GM20000 (cell line): ENCODE measurements at regions not wholly inside any gene's neighbourhood (a gene's known extent, or its start where the extent isn't known, plus 50 kb on each side); places are given as distances from the start of the nearest gene placed in this dataset.
"Not testable (repeated sequence)": the region's sequence is repeated elsewhere in the genome, so short reads cannot be mapped to it uniquely, and the experiment has no call there.

ENCODE experiments used
- DNase-seq: peaks from one replicate; pipeline ENCODE4 v3.0.0; 2012; ENCODE audit warnings: low spot score
- TF ChIP-seq, protein P1 (sequence below): IDR thresholded peaks from 2 replicates; pipeline ENCODE4 v1.5.1; 2012; ENCODE audit warnings: mild to moderate bottlenecking, control low read depth; ENCODE audit errors: extremely low read depth, missing control alignments

DNA sequence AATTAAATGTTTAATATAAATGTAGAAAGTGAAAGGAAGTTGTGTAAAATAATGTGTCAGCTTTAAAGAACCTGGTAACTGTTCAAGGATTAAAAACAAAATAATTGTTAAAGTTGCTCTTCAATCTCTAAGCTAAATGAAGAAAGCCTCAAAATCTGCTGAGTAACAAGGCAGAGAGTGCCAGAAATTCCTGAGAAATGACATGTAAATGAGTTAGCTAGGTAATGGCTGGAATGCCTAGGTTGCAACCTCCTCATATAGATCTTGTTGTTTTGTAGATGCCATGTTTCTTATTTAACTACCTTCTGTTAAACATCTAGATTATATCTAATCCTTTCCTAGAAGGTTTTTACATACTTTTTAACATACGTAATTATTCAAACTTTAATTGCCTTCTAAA lies 763.6 kb upstream of the AGA start:
- TF ChIP-seq, protein P1, sequence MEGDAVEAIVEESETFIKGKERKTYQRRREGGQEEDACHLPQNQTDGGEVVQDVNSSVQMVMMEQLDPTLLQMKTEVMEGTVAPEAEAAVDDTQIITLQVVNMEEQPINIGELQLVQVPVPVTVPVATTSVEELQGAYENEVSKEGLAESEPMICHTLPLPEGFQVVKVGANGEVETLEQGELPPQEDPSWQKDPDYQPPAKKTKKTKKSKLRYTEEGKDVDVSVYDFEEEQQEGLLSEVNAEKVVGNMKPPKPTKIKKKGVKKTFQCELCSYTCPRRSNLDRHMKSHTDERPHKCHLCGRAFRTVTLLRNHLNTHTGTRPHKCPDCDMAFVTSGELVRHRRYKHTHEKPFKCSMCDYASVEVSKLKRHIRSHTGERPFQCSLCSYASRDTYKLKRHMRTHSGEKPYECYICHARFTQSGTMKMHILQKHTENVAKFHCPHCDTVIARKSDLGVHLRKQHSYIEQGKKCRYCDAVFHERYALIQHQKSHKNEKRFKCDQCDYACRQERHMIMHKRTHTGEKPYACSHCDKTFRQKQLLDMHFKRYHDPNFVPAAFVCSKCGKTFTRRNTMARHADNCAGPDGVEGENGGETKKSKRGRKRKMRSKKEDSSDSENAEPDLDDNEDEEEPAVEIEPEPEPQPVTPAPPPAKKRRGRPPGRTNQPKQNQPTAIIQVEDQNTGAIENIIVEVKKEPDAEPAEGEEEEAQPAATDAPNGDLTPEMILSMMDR, result no peak

DNA sequence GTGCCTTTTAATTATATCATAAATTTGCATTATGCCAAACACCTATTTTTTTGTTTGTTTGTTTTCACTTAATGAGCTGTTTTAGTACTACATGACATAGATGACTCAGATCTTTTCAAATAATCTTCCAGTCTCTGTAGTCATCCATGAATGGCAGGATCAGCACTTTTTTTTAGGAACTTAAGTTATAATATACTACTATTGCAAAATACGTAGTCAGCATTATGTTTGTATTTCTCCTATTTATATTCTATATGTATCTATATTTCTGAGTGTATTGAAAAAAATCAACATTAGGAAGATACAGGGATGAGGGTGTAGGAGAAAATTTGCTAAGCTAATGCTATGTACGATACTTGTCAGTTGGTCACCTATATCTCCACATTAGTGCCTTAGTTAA lies 773.1 kb upstream of the AGA start:
- DNase-seq, result no peak
- TF ChIP-seq, protein P1, result no peak

More for the DNA sequence above, 763.6 kb upstream of the AGA start:
- DNase-seq, result no peak

DNA sequence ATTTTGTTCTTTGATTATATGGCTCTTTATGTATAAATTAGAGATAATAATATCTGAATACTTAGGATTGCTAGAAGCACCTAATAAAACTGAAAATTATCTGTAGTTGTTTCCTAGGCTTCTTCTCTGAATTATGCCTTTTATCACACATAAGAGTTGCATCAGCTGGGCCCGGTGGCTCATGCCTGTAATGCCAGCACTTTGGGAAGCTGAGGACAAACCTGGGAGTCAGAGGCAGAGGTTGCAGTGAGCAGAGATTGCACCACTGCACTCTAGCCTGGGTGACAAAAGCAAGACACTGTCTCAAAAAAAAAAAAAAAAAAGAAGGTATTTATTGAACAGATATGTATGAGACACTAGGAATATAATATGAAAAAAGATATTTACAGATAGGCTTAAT lies 773.5 kb upstream of the AGA start:
- TF ChIP-seq, protein P1, result no peak

DNA sequence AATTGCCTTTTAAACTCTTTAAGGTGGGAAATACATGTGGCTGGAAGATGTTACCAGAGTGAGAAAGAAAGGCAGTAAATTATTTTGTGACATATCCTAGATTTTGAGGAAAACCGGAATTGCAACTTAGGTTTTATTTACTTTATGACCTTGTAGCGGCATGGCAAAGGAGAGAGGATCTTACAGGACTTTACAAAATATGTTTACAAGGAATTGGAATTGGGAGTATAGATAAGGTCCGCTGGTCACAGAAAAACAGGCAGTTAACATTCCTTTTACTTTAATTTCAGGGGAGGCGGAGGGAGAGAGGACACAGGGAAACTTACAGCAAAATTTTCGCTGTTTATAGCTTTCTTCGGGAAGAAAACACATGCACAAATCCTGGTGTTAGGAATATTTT lies 784.2 kb upstream of the AGA start:
- DNase-seq, result not testable (repeated sequence)

More for the DNA sequence above, 773.5 kb upstream of the AGA start:
- no peak for DNase-seq

DNA sequence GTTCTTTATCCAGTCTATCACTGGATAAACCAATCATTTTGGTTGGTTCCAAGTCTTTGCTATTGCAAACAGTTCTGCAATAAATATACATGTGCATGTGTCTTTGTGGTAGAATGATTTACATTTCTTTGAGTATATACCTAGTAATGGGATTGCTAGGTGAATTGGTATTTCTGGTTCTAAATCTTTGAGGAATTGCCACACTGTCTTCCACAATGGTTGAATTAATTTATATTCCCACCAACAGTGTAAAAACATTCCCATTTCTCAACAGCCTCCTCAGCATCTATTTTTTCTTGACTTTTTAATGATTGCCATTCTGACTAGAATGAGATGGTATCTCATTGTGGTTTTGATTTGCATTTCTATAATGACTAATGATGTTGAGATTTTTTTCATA lies 791.7 kb upstream of the AGA start:
- TF ChIP-seq, protein P1, result no peak

DNA sequence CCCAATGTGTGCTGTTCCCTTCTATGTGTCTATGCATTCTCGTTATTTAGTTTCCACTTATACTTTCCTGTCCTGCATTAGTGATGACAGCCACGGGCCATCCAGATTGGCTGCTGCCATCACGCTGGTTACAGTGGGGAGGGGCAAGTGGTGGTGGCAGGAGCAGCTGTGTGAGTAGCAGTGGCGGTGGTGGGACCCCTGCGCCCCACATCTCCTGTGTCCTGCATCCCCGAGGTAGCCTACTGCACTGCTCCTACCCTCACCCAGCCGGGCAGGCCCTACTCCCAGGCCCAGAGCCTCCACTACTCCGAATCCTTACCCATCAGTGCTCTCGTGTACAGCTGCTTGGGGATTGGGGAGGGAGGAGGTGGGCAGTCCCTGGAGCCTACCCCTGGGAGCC lies 798.7 kb upstream of the AGA start:
- DNase-seq, result no peak
- TF ChIP-seq, protein P1, result no peak

More for the DNA sequence above, 791.7 kb upstream of the AGA start:
- DNase-seq, result no peak

DNA sequence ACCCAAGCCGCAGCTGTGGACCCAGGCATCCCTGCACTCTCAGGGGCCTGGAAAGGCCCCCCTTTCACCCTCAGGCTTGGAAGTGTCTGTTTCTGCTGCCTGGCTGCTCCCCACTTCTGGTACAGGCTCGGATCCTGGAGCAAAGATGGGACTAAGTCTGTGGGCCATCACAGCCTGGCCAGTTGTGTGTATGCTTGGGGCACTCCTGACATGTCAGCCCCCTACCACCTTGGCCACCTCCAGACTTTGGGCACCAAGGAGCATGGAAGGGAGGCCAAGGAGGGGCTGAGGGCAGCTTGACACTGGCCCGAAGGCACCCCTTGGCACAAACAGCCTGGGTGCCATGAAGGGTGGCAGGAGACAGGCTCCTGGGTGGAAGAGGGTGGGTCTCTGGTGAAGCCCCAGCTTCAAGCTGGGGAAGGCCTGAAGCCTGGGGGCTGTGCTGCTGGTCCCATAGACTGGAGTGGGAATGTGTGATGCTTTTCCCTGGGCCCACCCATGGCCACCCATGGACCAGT lies 799.4 kb upstream of the AGA start:
- no peak for DNase-seq
- TF ChIP-seq, protein P1, result no peak

DNA sequence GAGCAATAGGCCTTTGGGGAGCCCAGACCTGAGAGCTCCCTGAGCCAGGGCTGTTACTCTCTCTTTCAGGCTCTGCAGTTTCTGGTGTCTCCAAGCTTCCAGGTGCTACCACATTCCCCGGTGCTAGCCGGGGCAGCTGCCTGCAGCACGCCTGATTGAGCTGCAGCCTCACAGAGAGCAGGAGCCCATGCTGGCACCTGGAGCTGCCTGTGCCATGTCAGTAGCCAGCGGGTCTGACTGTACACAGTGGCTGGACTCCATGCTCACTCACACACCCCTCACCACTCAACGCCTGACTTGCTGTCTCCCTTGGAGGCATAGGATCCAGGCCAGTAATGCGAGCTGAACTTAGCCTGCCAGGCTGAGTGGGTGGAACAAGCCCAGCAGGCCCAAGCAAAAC lies 800.4 kb upstream of the AGA start:
- DNase-seq, result no peak
- TF ChIP-seq, protein P1, result no peak
